ENCODE measurements at regions not wholly inside any gene's neighbourhood (a gene's known extent, or its start where the extent isn't known, plus 50 kb on each side); places are given as distances from the start of the nearest gene placed in this dataset.

DNA sequence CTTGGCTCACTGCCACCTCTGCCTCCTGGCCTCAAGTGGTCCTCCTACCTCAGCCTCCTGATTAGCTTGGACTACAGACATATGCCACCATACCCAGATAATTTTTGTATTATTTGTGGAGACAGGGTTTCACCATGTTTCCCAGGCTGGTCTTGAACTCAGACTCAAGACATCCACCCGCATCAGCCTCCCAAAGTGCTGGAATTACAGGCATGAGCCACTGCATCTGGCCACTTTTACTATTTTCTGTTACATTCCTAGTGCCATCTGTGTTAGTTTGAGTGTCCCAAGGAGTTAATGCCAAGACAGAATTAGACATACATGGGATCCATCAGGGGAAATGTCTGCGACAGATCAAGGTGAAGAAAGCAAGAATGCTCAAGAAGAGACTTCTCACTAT lies 288.2 kb upstream of the CTSO start:
- TF ChIP-seq, protein P1, sequence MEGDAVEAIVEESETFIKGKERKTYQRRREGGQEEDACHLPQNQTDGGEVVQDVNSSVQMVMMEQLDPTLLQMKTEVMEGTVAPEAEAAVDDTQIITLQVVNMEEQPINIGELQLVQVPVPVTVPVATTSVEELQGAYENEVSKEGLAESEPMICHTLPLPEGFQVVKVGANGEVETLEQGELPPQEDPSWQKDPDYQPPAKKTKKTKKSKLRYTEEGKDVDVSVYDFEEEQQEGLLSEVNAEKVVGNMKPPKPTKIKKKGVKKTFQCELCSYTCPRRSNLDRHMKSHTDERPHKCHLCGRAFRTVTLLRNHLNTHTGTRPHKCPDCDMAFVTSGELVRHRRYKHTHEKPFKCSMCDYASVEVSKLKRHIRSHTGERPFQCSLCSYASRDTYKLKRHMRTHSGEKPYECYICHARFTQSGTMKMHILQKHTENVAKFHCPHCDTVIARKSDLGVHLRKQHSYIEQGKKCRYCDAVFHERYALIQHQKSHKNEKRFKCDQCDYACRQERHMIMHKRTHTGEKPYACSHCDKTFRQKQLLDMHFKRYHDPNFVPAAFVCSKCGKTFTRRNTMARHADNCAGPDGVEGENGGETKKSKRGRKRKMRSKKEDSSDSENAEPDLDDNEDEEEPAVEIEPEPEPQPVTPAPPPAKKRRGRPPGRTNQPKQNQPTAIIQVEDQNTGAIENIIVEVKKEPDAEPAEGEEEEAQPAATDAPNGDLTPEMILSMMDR (conservative IDR thresholded peaks at IDR 0.05), result no peak
- no peak for TF ChIP-seq ZFX (IDR thresholded peaks at IDR 0.05)
